ENCODE measurements at regions not wholly inside any gene's neighbourhood (a gene's known extent, or its start where the extent isn't known, plus 50 kb on each side); places are given as distances from the start of the nearest gene placed in this dataset.

- DNase-seq, result no peak
Observed at GRCh38 chr2:239460780-239461179, 60.0 kb upstream of the HDAC4 start.

DNA sequence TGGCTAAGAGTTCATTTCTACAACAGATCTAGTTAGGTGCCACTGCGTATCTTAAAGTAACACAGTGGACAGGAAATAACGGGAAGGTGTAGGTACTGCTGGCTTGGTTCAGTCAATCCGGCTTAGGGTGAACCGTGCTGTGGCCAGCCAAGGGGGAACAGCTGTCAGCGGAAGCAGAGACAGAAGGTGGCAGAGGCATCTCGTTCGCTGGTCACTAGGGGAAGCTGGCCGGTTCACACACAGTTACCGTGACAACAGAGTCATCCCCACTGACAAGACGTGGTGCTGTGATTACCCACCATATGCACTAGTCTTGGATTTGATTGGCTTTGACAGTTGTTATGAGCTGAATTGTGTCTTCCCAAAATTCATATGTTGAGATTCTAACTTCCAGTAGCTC, 58.8 kb upstream of the HDAC4 start:
- peak; percentile 12 for DNase-seq

- peak; percentile 8 for DNase-seq
Observed at GRCh38 chr2:239459056-239459455, 58.2 kb upstream of the HDAC4 start.

DNA sequence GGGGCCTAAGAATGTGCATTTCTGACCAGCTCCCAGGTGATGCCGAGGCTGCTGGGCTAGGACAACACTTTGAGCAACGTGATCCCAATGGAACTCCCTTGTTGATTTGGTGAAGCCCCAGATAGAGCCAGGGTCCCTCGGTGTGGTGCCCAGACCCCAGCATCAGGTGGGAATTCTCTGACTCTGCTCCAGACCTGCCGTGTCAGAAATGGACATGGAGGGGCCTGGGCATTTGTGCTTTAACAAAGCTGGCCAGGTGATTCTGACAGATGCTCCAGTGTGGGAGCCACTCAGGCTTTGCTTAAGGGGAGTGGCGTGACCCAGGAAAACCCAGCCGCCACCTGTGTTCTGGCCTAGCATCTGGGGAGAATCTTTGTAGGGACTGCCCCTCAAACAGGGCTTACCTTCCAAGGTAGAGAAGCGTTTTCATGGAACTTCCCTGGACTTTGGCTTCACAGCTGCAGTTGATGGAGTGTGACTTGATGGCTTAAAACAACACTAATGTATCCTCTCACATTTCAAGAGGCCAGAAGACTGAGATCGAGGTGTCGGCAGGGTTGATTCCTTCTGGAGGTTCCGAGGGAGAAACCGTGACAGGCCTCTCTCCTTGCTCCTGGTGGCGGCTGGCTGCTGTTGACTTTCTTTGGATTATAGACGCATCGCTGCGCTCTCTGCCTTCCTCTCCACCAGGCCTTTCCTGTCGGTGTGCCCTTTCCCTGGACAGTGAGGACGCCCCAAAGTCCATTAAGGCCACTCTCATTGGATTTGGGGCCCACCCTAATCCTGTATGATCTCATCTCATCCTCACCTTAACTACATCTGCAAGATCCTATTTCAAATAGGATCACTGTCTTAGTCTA, 57.0 kb upstream of the HDAC4 start:
- peak; percentile 8 for DNase-seq

- peak; percentile 1 for DNase-seq
Observed at GRCh38 chr2:239456940-239457339, 56.1 kb upstream of the HDAC4 start.

DNA sequence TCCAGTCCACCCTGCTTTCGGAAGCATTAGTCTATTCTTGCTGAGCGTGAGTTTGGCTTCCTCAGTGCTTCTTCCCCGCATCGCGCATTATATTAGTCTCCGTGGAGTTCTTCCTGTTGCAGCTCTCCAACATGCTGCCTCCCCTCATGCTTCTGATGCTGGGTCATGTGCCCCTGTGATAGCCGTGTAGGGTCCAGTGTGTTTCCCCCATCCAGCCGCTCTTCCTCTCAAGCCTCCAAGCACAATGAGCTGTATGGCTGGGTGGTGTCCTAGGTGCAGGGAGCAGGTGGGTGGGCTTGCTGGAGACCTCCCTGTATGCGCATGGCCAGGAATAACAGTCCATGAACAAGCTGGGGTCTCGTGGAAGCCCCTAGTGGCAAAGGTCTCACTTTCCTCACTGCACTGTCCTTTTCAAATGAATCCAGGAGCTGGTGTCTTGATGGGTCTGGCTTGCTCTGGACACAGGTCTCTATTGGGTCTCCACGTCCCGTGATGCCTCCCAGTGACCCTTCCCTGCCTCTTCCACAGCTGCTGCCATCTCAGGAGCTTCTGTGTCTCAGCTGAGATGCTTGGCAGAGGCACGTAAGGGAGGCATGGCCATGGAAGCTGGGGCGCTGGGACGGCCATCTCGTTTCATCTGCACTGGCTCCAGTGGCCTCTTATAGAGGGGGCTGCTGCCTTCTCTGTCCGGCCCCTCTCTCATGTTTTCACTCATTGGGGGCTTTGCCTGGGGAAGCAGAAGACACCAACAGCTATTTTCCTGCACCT, 54.8 kb upstream of the HDAC4 start:
- no peak for DNase-seq

- no peak for DNase-seq
Observed at GRCh38 chr2:239454507-239454906, 53.7 kb upstream of the HDAC4 start.

All from activated T-cell treated with anti-CD3 and anti-CD28 coated beads, Interleukin-2, amount 50 U/mL, for 1 hour (primary cell).